Subcutaneous abdominal adipose tissue (tissue), 5 donors: ENCODE measurements at regions not wholly inside any gene's neighbourhood (a gene's known extent, or its start where the extent isn't known, plus 50 kb on each side); places are given as distances from the start of the nearest gene placed in this dataset.

Source experiments
- H3K27ac ChIP-seq: one replicate; pipeline ENCODE4 v1.7.0; 2013; ENCODE audit warnings: low read depth, mild to moderate bottlenecking, inconsistent platforms, low read length, moderate library complexity
- H3K27me3 ChIP-seq, 5 donors: one replicate each; pipeline ENCODE4 v1.7.0; 2013; ENCODE audit warnings: low read length in 5 of 5, inconsistent platforms in 1 of 5; ENCODE audit not compliant: control insufficient read depth in 5 of 5, insufficient read depth in 4 of 5
- H3K36me3 ChIP-seq, 5 donors: one replicate each; pipeline ENCODE4 v1.7.0; 2013; ENCODE audit warnings: low read length in 5 of 5; ENCODE audit not compliant: control insufficient read depth in 5 of 5, insufficient read depth in 5 of 5
- H3K4me1 ChIP-seq, 5 donors: one replicate each; pipeline ENCODE4 v1.7.0; 2013; ENCODE audit warnings: low read length in 5 of 5, mild to moderate bottlenecking in 3 of 5, moderate library complexity in 1 of 5; ENCODE audit not compliant: control insufficient read depth in 5 of 5, insufficient read depth in 5 of 5
- H3K4me3 ChIP-seq, 5 donors: one replicate each; pipeline ENCODE4 v1.7.0; 2013; ENCODE audit warnings: low read length in 5 of 5, low read depth in 1 of 5
- H3K9ac ChIP-seq, 5 donors: one replicate each; pipeline ENCODE4 v1.7.0; 2013; ENCODE audit warnings: low read length in 5 of 5, mild to moderate bottlenecking in 4 of 5, moderate library complexity in 3 of 5
- H3K9me3 ChIP-seq, 5 donors: one replicate each; pipeline ENCODE4 v1.7.0; 2013; ENCODE audit warnings: low read length in 5 of 5; ENCODE audit not compliant: control insufficient read depth in 5 of 5
- donor health status: healthy.
- donor health status: healthy.
- donor health status: healthy.
- donor health status: healthy.
- donor health status: healthy.

DNA sequence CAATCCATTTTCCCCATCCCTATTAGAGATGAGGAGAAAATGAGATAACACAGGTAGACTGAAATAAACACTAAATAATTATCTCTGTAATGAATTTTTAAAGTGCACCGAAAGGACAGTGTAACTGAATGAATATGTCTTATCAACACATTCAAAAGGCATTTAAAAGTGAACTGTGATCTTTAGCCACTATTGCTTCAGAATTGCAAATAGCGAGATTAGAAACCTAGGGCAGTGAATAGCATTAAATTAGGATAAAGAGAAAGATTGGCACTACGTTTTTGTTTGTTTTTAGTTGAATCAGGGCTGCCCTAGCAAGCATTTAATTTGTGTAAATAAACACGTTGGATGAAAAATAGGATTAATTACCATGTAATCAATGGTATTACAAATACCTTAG lies 537.5 kb downstream of the ELAVL2 start:
- Histone ChIP-seq H3K9ac (no peak overlapping the region), H3K27me3 (no peaks in the 10 kb centered on the region), H3K4me3 (no peak overlapping the region), H3K27ac (no peak overlapping the region), H3K4me1 (no peaks in the 10 kb centered on the region), H3K9me3 (peaks cover 0 to 4% (median 0%) of the 10 kb centered on the region in 5 donors), H3K36me3 (no peaks in the 10 kb centered on the region)

DNA sequence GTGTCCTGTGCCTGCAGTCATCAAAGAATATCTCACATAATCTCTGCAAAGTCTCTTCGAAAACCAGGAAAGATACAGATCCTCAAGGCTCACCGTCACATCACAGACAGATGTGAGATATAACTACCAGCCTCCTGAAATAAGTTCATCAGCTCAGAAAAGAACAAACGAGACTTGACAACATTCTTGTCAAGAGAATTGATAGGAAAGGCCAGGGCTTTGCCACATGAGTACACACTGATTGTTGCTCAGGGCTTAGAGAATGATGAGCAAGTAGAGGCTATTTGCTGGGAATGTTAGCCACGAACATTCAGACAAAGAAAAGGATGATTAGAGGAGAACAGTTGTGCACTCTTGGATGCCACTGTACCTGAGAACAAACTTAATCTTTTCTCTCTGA lies 535.1 kb downstream of the ELAVL2 start:
- Histone ChIP-seq H3K4me1 (no peaks in the 10 kb centered on the region), H3K27me3 (no peaks in the 10 kb centered on the region), H3K9me3 (no peaks in the 10 kb centered on the region), H3K9ac (no peak overlapping the region), H3K4me3 (no peak overlapping the region), H3K36me3 (no peaks in the 10 kb centered on the region), H3K27ac (no peak overlapping the region)

DNA sequence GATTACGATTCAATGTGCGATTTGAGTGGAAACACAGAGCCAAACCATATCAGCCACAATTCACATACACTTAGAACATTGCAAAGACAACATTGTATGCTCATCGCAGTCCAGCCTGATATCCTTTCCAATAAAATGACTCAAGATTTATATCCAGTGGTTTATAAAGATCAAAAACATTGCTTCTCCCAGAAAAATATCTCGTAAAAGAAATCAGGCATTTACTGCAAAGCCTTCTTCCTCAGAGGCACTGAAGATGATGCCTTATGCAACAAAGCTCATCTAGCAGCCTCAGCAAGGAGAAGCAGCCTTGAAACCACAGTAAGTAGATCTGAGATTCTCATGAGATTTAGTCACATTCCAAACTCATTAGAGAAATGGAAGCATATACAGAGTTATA lies 523.8 kb downstream of the ELAVL2 start:
- H3K36me3 ChIP-seq, result no peaks in the 10 kb centered on the region
- no peaks in the 10 kb centered on the region for H3K27me3 ChIP-seq
- H3K9me3 ChIP-seq, result no peaks in the 10 kb centered on the region
- H3K4me1 ChIP-seq, result no peaks in the 10 kb centered on the region
- no peak overlapping the region for H3K4me3 ChIP-seq
- H3K27ac ChIP-seq, result no peak overlapping the region
- no peak overlapping the region for H3K9ac ChIP-seq

DNA sequence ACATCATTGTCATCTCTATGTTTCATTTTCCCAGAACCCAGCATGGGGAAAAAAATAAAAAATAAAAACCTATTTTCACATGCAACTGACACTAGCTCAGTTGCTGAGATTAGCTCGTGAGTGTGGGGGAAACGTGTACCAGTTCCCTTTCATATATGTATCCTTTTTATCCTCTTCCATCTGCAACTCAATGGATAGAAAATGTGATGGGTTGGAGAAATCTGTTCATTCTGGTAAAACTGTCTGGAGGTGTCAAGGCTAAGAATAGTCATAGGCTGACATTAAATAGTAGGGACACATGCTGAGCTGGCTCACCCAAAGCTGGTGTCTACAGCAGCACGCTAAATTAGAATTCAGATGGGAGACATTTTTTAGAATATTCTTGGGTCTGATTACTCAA lies 519.3 kb downstream of the ELAVL2 start:
- no peaks in the 10 kb centered on the region for H3K36me3 ChIP-seq

DNA sequence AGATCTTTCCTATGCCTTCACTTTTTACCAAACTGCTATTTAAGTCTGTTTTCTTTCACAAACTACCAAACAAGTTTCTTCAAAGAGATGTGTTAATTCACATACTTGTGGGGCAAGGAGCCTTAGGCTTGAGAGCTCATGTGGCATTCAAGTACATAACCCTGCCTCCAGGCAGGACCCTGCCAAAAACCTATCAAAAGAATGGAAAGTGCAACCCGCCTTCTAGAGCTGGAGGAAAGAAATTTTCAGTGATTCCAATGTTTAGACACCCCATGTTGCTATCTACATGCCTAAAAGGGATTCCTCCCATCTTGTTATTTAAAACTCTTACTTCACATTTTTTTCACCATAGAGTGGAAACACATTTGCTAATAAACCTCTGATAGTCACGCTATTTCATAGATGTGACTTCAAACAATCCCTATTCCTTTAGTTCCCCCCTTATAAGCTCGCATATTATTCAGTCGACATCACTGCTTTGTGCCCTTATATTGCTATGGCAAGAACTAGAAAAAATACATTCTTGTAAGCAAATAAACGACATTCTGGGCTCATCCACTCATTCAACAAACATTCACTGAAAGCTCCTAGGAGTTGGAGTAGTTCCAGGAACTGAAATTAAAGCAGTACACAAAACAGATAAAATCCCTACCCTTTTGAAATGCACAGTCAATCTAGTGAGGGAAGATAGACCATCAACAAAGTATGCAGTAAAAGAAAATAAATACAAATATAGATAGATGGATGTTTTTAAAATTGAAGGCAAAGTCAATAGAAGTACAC lies 518.1 kb downstream of the ELAVL2 start:
- Histone ChIP-seq H3K9ac (no peak overlapping the region), H3K4me3 (no peak overlapping the region), H3K36me3 (no peaks in the 10 kb centered on the region), H3K27me3 (no peaks in the 10 kb centered on the region), H3K4me1 (no peaks in the 10 kb centered on the region), H3K27ac (no peak overlapping the region), H3K9me3 (no peaks in the 10 kb centered on the region)

More for the DNA sequence above, 519.3 kb downstream of the ELAVL2 start:
- no peaks in the 10 kb centered on the region for H3K9me3 ChIP-seq
- H3K27me3 ChIP-seq, result no peaks in the 10 kb centered on the region
- no peak overlapping the region for H3K27ac ChIP-seq
- no peak overlapping the region for H3K9ac ChIP-seq
- H3K4me1 ChIP-seq, result no peaks in the 10 kb centered on the region
- H3K4me3 ChIP-seq, result no peak overlapping the region

DNA sequence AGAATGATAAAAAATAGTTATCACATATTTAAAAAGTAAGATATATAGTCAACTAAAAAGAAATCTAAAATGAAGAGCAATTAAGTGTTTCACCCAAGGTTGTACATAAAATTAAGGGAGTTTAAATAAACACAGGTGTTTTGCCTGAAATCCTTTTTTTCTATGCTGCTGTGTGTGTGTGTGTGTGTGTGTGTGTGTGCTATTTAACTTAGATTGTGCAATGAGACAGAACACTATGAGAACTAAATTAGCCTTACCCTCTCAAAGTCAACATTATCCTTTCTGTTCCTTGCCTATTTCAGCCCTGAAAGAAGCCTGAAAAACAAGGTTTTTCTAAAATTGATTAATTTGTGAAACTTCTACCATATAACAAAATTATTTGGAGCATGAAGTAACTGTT lies 516.2 kb downstream of the ELAVL2 start:
- Histone ChIP-seq H3K27me3 (no peaks in the 10 kb centered on the region), H3K36me3 (no peaks in the 10 kb centered on the region), H3K4me1 (no peaks in the 10 kb centered on the region), H3K9ac (no peak overlapping the region), H3K4me3 (no peak overlapping the region), H3K9me3 (no peaks in the 10 kb centered on the region), H3K27ac (no peak overlapping the region)

DNA sequence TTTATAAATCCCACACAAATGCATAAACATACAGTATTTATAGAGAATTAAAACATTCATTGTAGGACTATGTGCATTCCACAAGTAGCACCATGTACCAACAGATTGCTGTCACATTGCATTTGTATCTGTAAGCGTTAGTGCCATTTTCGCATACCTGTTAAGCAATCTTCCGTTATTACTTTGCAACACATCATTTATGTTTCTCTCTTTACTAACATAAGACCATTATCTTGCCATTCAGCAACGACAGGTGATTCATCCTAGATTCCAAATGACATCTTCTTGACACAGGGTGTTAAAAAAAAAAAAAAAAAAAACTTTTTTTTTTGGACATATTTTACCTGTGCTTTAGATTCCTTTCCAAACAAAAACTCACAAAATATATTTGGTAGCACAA lies 511.8 kb downstream of the ELAVL2 start:
- Histone ChIP-seq H3K9ac (no peak overlapping the region), H3K27ac (no peak overlapping the region), H3K9me3 (no peaks in the 10 kb centered on the region), H3K4me3 (no peak overlapping the region), H3K36me3 (no peaks in the 10 kb centered on the region), H3K4me1 (no peaks in the 10 kb centered on the region), H3K27me3 (no peaks in the 10 kb centered on the region)

DNA sequence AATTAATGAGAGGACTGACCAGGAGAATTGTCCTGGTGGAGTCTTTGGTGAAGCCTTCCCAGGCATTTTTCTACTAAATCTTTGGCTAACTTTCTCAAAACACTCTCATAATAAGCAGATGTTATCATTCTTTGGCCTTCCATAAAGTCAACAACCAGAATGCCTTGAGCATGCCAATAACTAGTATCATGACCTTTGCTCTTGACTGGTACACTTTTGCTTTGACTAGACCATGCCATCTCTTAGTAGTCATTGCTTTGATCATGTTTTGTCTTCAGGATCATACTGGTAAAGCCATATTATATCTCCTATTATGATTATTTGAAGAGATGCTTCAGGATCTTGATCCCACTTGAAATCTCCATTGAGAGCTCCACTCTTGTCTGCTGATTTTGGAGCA lies 506.9 kb downstream of the ELAVL2 start:
- H3K27me3 ChIP-seq, result no peaks in the 10 kb centered on the region
- no peak overlapping the region for H3K9ac ChIP-seq
- no peaks in the 10 kb centered on the region for H3K4me1 ChIP-seq
- no peaks in the 10 kb centered on the region for H3K9me3 ChIP-seq
- no peak overlapping the region for H3K27ac ChIP-seq
- H3K36me3 ChIP-seq, result no peaks in the 10 kb centered on the region
- H3K4me3 ChIP-seq, result no peak overlapping the region

DNA sequence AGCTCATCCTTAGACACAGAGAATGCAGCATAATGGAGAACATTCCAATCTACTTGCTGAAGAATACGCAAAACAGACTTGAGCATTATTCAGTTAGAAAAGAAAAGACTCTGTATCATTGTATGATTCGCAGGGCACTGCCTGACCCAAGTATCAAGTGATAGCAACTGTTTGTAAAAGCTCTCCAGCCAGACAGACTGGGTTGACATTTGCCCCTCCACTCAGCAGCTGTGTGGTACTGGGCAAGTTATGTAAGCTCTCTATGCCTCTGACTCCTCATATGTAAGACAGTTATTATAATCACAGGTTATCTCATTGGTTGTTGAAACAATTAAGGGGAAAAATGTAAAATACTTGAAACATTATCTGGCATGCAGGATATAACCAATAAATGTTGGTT lies 505.0 kb downstream of the ELAVL2 start:
- H3K9me3 ChIP-seq, result no peaks in the 10 kb centered on the region
- H3K4me3 ChIP-seq, result no peak overlapping the region
- H3K9ac ChIP-seq, result no peak overlapping the region
- no peaks in the 10 kb centered on the region for H3K27me3 ChIP-seq
- H3K36me3 ChIP-seq, result no peaks in the 10 kb centered on the region
- H3K27ac ChIP-seq, result no peak overlapping the region
- no peaks in the 10 kb centered on the region for H3K4me1 ChIP-seq

DNA sequence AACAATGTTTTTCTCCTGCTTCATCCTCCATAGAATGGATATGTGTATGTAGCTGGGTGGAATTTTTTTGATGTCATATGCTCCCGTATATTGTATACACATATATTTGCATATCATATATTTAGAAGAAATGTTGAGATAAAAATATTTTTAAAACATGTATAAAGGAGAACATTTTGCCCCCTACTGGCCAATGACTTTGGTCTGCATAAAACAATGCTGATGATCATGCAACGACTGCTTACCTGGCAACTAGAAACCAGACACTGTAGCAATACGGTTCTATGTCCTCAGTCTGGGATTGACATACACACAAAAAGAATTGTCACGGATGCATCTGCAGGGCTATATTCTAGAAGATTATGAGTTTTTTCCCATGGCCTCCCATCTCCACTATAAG lies 503.6 kb downstream of the ELAVL2 start:
- Histone ChIP-seq H3K27ac (no peak overlapping the region), H3K9ac (no peak overlapping the region), H3K9me3 (no peaks in the 10 kb centered on the region), H3K4me3 (no peak overlapping the region), H3K4me1 (no peaks in the 10 kb centered on the region), H3K36me3 (no peaks in the 10 kb centered on the region), H3K27me3 (no peaks in the 10 kb centered on the region)
